ENCODE measurements at regions not wholly inside any gene's neighbourhood (a gene's known extent, or its start where the extent isn't known, plus 50 kb on each side); places are given as distances from the start of the nearest gene placed in this dataset.
"Not testable (repeated sequence)": the region's sequence is repeated elsewhere in the genome, so short reads cannot be mapped to it uniquely, and the experiment has no call there.

- no peak for DNase-seq
Measured at GRCh38 chr1:94362466-94363058, 55.6 kb upstream of the ABCD3 start.

- no peak for DNase-seq
Measured at GRCh38 chr1:94358630-94359599, 59.3 kb upstream of the ABCD3 start.

DNA sequence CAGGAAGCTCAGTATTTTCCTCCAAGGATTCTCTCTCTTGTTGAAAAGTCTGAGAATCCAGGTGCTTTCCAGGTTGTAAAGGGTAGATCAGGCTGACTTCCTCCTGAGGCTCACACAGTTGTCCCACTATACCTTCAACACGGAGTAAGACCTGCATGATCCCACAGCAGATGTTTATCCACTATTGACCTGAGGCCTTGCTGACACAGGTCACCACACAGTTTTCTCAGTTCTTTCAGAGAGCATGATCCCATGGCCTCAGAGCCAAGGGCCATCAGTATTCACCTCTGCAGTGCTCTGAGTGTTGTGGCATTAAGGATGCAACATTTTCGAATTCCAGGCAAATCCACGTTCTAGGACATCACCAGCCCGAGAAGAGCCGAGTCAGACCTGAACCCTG, 60.5 kb upstream of the ABCD3 start:
- no peak for DNase-seq

DNA sequence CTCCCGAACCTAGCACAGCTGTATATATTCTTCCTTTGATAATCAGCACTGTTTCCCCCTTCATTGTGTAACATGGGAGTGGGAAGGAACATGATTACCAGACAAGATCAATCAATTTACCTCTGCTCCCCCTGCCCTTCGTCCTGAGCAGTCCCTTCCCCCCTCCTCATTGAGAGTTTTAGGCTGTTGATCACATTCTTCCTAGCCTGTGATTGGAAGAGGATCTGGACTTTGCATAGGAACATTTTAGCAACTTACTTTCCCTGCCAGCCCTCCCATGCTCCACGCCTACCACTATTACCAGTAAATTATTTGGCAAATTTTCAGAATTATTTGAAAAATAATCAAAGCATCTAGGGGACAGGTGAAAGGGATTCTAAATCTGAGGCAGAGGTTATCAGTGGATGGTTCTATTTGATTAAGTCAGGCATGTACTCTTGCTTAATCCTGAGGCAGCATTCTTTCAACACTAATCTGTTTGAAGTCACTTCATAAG, 62.7 kb upstream of the ABCD3 start:
- no peak for DNase-seq

DNA sequence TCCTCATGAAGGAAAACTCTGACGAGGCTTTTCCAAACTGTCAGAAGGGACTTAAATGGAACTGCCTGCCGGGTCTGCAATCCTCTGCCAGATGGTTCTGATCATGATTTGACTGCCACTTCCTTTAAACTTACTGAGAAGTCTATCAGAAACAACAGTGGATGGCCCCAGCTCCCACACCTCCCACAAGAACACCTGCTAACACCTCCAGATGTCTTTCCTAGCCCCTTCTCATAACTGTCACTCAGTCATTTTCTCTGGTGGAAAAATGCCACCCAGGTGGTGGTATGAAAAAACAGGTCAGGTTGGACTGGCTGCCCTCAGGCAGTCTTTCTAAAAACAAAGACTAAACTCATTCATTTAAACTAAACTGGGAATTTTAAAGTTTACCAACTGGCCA, 66.7 kb upstream of the ABCD3 start:
- no peak for DNase-seq

- DNase-seq, result no peak
Measured at GRCh38 chr1:94350350-94350924, 67.8 kb upstream of the ABCD3 start.

DNA sequence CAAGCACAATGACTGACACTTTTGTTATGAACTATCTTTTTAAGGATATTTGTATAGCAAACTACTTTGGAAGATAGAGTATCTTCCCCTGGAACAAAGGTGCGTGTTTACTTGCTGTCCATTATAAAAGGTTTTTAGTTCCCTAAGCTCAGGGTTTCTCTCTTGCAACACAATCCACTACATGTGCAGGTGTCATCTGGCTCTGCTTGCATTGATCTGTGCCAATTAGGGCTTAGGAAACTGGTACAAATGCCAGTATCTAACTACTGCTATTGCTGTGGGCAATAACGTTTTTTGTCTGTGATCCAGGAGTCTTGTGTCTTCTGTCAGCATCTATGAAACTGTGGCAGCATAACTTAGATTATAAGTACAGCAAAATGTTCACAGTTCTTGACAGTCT, 68.3 kb upstream of the ABCD3 start:
- DNase-seq, result no peak

DNA sequence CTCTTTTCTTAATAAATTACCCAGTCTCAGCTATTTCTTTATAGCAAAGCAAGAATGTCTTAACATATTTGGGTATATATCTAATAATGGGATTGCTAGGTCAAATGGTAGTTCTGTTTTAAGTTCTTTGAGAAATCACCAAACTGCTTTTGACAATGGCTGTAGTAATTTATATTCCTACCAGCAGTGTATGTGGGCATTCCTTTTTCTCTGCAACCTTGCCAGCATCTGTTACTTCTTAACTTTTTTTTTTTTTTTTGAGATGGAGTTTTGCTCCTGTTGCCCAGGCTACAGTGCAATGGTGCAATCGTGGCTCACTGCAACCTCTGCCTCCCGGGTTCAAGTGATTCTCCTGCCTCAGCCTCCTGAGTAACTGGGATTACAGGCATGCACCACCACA, 69.8 kb upstream of the ABCD3 start:
- not testable (repeated sequence) for DNase-seq

DNA sequence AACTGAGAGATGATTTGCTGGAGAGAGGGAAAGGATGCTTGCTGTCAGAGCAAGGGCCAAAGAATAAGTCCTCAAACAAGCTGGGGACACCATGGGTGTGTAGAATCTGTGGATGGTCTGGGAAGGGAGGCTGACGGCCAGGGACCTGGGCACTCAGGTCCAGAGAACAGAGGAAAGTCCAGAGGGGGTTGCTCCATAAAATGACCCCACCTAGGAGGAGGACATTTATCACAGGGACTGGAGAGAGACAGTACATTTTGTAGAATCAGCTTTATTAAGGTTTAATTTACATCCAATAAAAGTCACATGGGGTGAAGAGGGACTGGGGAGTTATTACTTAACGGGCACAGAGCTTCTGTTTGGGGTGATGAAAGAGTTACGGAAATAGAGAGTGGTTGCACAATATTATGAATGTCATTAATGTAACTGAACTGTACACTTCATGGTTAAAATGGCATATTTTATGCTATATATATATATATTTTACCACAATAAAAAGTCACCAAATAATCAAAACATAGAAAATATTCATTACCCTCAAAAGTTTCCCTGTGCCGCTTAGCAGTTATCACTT, 73.0 kb upstream of the ABCD3 start:
- no peak for DNase-seq

GRCh38 chr1:94342416-94342815, 75.8 kb upstream of the ABCD3 start:
- no peak for DNase-seq

DNA sequence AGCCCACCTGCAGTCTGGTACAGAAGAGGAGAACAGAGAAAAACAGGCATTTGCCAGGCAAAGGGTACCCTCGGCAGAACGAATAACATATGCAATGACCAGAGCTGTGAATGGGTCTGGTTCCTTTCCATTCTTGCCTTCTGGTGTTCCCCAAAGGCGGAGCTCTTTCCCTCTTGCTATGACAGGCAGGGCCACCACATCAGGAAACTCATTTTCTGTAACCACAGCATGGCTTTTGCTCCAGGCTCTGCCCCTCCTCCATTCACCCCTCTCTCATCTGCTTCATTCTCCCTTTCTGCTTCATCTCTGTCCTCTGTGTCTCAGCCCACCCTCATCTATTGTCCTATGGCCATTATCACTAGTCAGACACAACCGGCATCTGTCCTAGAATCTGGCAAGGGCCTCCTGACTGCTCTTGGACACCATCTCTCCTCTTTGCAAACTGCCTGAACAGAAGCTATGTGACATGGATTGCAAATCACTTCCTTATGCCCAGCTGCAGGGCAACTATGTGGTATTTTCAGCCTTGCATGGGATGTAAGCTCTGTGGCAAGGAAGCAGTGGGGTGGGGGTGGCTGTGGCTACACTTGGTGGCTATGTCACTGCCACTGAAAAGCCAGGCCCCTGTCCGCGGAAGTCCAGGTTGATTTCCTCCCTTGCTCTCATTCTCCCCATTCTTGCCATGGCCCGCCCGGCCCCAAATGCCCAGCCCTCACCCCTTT, 78.8 kb upstream of the ABCD3 start:
- DNase-seq, result no peak

- DNase-seq, result no peak
Measured at GRCh38 chr1:94336991-94337390, 81.2 kb upstream of the ABCD3 start.

GRCh38 chr1:94335950-94336349, 82.2 kb upstream of the ABCD3 start:
- peak; percentile 93 for DNase-seq

GRCh38 chr1:94335447-94335846, 82.7 kb upstream of the ABCD3 start:
- no peak for DNase-seq

DNA sequence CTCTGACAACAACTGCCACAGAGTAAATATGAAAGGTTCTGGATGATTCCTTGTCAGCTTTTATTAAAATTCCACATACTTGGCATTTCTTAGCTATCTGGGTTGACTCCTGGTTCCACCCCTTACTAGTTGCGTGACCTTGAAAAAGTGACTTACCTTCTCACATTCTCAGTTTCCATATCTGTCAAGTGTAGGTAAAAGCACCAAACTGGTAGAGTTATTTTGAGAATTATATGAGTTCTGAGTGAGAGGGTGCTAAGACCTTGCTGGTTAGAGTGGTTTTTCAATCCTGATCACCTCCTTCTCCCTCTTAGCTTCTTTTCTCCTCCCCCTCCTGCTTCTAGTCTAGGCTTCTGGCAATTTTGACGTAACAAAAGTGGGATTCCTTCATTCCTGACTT, 83.4 kb upstream of the ABCD3 start:
- DNase-seq, result no peak

GRCh38 chr1:94332952-94333351, 85.2 kb upstream of the ABCD3 start:
- no peak for DNase-seq

GRCh38 chr1:94332516-94332915, 85.7 kb upstream of the ABCD3 start:
- DNase-seq, result no peak

GRCh38 chr1:94329986-94330385, 88.2 kb upstream of the ABCD3 start:
- peak; percentile 17 for DNase-seq

- no peak for DNase-seq
Measured at GRCh38 chr1:94329276-94329675, 88.9 kb upstream of the ABCD3 start.

- no peak for DNase-seq
Measured at GRCh38 chr1:94327001-94327690, 89.8 kb upstream of the ARHGAP29 start.

DNA sequence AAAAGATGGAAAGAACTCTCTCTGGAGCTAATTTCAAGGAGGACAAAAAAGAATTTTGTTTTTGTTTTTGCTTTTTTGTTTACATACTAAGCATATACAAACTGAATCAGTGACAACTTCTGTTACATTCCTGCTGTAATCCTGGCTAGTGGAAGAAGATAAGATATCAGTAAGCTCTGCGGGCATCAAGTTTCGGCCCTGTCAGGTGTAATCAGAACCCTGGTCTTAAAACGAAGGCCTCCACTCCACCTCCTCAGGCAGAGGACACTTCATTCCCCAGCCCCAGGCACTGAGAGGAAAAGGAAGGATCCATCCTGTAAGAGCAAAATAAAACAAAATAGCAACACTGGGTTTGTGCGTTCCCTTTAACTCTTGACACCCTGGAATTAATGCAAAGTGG, 88.9 kb upstream of the ARHGAP29 start:
- DNase-seq, result no peak

All from NCI-H1694 treated with DMSO at 0.1 percent for 48 hours (cell line).